ENCODE measurements at regions not wholly inside any gene's neighbourhood (a gene's known extent, or its start where the extent isn't known, plus 50 kb on each side); places are given as distances from the start of the nearest gene placed in this dataset.

DNA sequence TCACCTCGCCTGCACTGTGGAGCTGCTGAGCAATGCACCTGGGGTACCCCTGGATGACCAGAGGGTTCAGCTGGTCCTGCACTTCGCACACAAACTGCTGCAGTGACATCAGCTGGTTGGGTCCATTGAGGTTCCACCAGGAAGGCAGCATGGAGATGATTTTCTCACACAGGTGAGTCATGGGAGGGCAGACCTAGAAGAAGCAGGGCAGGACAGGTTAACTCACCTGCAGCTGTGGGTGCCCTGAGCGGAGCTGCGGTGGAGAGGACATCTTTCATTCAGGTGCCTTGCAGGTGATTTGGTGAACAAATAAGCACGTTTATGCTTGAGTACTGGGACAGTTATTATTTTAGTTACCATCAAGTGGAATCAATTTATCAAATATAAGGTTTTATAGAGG lies 73.6 kb downstream of the CTSL start:
- TF ChIP-seq, protein P1, sequence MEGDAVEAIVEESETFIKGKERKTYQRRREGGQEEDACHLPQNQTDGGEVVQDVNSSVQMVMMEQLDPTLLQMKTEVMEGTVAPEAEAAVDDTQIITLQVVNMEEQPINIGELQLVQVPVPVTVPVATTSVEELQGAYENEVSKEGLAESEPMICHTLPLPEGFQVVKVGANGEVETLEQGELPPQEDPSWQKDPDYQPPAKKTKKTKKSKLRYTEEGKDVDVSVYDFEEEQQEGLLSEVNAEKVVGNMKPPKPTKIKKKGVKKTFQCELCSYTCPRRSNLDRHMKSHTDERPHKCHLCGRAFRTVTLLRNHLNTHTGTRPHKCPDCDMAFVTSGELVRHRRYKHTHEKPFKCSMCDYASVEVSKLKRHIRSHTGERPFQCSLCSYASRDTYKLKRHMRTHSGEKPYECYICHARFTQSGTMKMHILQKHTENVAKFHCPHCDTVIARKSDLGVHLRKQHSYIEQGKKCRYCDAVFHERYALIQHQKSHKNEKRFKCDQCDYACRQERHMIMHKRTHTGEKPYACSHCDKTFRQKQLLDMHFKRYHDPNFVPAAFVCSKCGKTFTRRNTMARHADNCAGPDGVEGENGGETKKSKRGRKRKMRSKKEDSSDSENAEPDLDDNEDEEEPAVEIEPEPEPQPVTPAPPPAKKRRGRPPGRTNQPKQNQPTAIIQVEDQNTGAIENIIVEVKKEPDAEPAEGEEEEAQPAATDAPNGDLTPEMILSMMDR (conservative IDR thresholded peaks at IDR 0.05): no peak
- no peak for TF ChIP-seq EZH2 (IDR thresholded peaks at IDR 0.05; ENCODE audit: low read depth)

All from PC-9 (cell line).